Smooth muscle cell (in vitro differentiated cells): ENCODE measurements at regions not wholly inside any gene's neighbourhood (a gene's known extent, or its start where the extent isn't known, plus 50 kb on each side); places are given as distances from the start of the nearest gene placed in this dataset.

Experiments
- DNase-seq: peaks from one replicate; lab custom pipeline; 2025; ENCODE audit not compliant: unreplicated experiment; lab: John Stamatoyannopoulos, UW
- H2AFZ ChIP-seq: fragments of 200-600 bp; sonication (generic); 2 replicates; pipeline ENCODE4 v1.6.0; 2016; ENCODE audit warnings: antibody characterized with exemption, low read depth, mild to moderate bottlenecking
- H3F3A ChIP-seq: fragments of 200-600 bp; sonication (generic); 2 replicates; pipeline ENCODE4 v1.6.0; 2017; ENCODE audit warnings: antibody characterized with exemption, low read depth
- H3K27ac ChIP-seq: fragments of 200-600 bp; sonication (generic); 2 replicates; pipeline ENCODE4 v1.5.1; 2016; ENCODE audit warnings: low read depth, mild to moderate bottlenecking
- H3K27me3 ChIP-seq: fragments of 200-600 bp; sonication (generic); 2 replicates; pipeline ENCODE4 v1.6.1; 2016; ENCODE audit warnings: low read depth, mild to moderate bottlenecking
- H3K36me3 ChIP-seq: fragments of 200-600 bp; sonication (generic); 2 replicates; pipeline ENCODE4 v1.5.1; 2016; ENCODE audit warnings: low read depth
- H3K4me1 ChIP-seq: fragments of 200-600 bp; sonication (generic); 2 replicates; pipeline ENCODE4 v1.5.1; 2016; ENCODE audit warnings: low read depth
- H3K4me2 ChIP-seq: fragments of 200-600 bp; sonication (generic); 2 replicates; pipeline ENCODE4 v1.6.0; 2016; ENCODE audit warnings: mild to moderate bottlenecking
- H3K4me3 ChIP-seq: fragments of 200-600 bp; sonication (generic); 2 replicates; pipeline ENCODE4 v1.5.1; 2016; ENCODE audit warnings: mild to moderate bottlenecking
- H3K79me2 ChIP-seq: fragments of 200-600 bp; sonication (generic); 2 replicates; pipeline ENCODE4 v1.6.0; 2016; ENCODE audit warnings: low read depth, mild to moderate bottlenecking
- H3K9ac ChIP-seq: fragments of 200-600 bp; sonication (generic); 2 replicates; pipeline ENCODE4 v1.6.0; 2016; ENCODE audit warnings: low read depth
- H3K9me3 ChIP-seq: fragments of 200-600 bp; sonication (generic); replicated peaks from 2 replicates; pipeline ENCODE4 v1.5.1; 2016; ENCODE audit warnings: low read depth
- H4K20me1 ChIP-seq: fragments of 200-600 bp; sonication (generic); 2 replicates; pipeline ENCODE4 v1.6.0; 2016; ENCODE audit warnings: low read depth
- WGBS: methylation state at CpG from one replicate; pipeline ENCODE4 v1.1.7; 2016; ENCODE audit warnings: low lambda C conversion rate; 5-methylcytosine and 5-hydroxymethylcytosine counted together
- TF ChIP-seq, protein P1 (sequence below): fragments of 200-600 bp; sonication (generic); IDR thresholded peaks from 2 replicates; pipeline ENCODE4 v1.5.1; 2017; ENCODE audit warnings: borderline replicate concordance, mild to moderate bottlenecking, antibody characterized with exemption; ENCODE audit not compliant: insufficient read depth, poor library complexity, severe bottlenecking

DNA sequence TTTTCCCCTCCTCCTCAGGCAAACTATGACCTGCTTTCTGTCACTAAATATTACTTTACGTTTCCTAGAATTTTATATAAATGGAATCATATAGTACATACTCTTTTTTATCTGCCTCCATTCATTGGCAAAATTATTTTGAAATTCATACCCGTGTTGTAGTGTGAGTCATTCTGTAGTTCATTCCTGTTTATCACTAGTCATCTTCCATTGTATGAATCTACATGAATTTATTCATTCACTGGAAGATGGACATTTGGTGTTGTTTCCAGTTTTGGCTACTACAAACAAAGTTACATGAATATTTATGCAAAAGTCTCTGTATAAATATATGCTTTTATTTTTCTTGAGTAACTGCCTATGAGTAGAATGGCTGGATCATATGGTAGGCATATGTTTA, 60.7 kb upstream of the OPCML start:
- no peak overlapping the region for H3K4me2 ChIP-seq
- no peaks in the 10 kb centered on the region for H3K9me3 ChIP-seq
- no peak overlapping the region for H2AFZ ChIP-seq
- no peaks in the 10 kb centered on the region for H3K36me3 ChIP-seq
- whole genome bisulfite sequencing = 90% methylated on average over 2 of the region's 2 CpGs
- no peaks in the 10 kb centered on the region for H3K4me1 ChIP-seq
- no peak overlapping the region for H3K27ac ChIP-seq
- no peaks in the 10 kb centered on the region for H3K79me2 ChIP-seq
- no peak overlapping the region for H3K4me3 ChIP-seq
- no peak for DNase-seq
- TF ChIP-seq, protein P1, sequence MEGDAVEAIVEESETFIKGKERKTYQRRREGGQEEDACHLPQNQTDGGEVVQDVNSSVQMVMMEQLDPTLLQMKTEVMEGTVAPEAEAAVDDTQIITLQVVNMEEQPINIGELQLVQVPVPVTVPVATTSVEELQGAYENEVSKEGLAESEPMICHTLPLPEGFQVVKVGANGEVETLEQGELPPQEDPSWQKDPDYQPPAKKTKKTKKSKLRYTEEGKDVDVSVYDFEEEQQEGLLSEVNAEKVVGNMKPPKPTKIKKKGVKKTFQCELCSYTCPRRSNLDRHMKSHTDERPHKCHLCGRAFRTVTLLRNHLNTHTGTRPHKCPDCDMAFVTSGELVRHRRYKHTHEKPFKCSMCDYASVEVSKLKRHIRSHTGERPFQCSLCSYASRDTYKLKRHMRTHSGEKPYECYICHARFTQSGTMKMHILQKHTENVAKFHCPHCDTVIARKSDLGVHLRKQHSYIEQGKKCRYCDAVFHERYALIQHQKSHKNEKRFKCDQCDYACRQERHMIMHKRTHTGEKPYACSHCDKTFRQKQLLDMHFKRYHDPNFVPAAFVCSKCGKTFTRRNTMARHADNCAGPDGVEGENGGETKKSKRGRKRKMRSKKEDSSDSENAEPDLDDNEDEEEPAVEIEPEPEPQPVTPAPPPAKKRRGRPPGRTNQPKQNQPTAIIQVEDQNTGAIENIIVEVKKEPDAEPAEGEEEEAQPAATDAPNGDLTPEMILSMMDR = no peak
- no peak overlapping the region for H3K9ac ChIP-seq
- no peaks in the 10 kb centered on the region for H3F3A ChIP-seq
- H3K27me3 ChIP-seq = peaks cover 16% of the 10 kb centered on the region
- H4K20me1 ChIP-seq = no peaks in the 10 kb centered on the region

DNA sequence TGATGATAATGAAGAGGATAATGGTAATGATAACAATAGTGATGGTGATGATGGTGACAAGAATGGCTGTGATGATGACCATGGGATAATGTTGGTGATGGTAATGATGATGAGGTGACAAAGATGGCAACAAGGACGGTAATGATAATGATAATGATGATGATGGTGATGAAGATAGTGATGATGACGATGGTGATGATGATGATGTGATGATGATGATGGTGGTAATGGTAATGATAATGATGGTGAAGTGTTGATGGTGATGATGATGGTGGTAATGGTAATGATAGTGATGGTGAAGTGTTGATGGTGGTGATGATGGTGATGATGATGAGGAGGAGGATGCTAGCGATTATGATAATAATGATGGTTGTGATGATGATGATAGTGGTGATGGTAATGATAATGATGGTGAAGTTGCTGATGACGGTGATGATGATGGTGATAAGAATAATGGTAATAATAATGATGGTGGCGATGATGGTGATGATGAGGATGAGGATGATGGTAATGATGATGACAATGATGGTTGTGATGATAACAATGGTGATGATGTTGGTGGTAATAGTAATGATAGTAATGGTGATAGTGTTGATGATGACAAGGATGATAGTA, 54.7 kb upstream of the OPCML start:
- Histone ChIP-seq H3K9me3 (no peaks in the 10 kb centered on the region), H3K79me2 (no peaks in the 10 kb centered on the region), H3K4me3 (no peak overlapping the region), H3K9ac (no peak overlapping the region), H3F3A (no peaks in the 10 kb centered on the region), H4K20me1 (no peaks in the 10 kb centered on the region), H2AFZ (no peak overlapping the region), H3K36me3 (no peaks in the 10 kb centered on the region), H3K27ac (no peak overlapping the region), H3K4me1 (no peaks in the 10 kb centered on the region), H3K27me3 (peaks cover 5% of the 10 kb centered on the region), H3K4me2 (no peak overlapping the region)
- no peak for DNase-seq
- WGBS = 96% methylated on average over 5 of the region's 5 CpGs
- TF ChIP-seq, protein P1 = no peak

DNA sequence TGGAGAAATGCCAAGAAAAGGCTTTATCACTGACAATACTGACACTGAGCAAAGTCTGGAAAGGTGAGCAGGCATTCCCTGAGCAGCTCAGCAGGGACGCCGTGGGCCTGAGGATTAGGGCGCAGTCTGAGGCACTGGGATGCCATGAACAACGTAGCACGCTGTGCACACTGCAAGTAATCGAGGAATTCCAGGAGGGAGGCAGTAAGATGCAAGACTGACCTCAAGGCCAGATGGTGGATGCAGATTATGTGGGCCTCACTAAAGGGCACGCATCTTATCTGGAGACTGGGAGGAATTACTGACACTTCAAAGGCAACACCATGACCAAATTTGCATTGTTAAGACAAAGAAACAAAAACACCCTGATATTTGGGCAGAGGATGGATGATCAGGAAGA, 50.4 kb upstream of the OPCML start:
- Histone ChIP-seq H3K79me2 (no peaks in the 10 kb centered on the region), H3K4me1 (no peaks in the 10 kb centered on the region), H3K4me2 (no peak overlapping the region), H3K27ac (no peak overlapping the region), H3K36me3 (no peaks in the 10 kb centered on the region), H2AFZ (no peak overlapping the region), H3K9ac (no peak overlapping the region), H3K9me3 (no peaks in the 10 kb centered on the region), H3K27me3 (no peaks in the 10 kb centered on the region), H3F3A (no peaks in the 10 kb centered on the region), H3K4me3 (no peak overlapping the region), H4K20me1 (no peaks in the 10 kb centered on the region)
- TF ChIP-seq, protein P1 = no peak
- DNase-seq = no peak
- WGBS = 74% methylated on average over 7 of the region's 7 CpGs

DNA sequence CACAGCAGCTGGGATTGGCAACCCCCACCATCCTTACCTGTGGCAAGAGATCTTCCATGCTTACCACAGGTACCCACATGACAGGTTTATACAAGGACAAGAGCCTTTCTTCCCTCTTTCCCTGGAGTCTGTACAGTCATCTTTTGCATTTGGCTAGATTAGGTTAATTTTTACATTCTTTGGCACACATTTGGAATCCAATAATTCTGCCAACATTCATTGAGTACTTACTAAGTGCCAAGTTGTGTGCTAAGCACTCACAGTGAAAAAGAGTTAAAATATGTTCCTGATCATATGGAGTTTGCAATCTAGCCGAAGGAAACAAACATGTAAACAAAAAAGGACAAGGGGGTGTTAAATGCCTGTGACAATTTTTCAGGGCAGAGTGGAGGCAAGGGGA, 50.0 kb upstream of the OPCML start:
- Histone ChIP-seq H3K9ac (no peak overlapping the region), H3K27ac (no peak overlapping the region), H3K27me3 (no peaks in the 10 kb centered on the region), H2AFZ (no peak overlapping the region), H3F3A (no peaks in the 10 kb centered on the region), H3K4me2 (no peak overlapping the region), H3K36me3 (no peaks in the 10 kb centered on the region), H3K4me1 (no peaks in the 10 kb centered on the region), H4K20me1 (no peaks in the 10 kb centered on the region), H3K4me3 (no peak overlapping the region), H3K79me2 (no peaks in the 10 kb centered on the region), H3K9me3 (no peaks in the 10 kb centered on the region)
- WGBS = 84% methylated on average over 1 of the region's 1 CpG
- TF ChIP-seq, protein P1 = no peak
- no peak for DNase-seq
